H7 (cell line): ENCODE measurements at regions not wholly inside any gene's neighbourhood (a gene's known extent, or its start where the extent isn't known, plus 50 kb on each side); places are given as distances from the start of the nearest gene placed in this dataset.

Experiments used
- DNase-seq: peaks from one replicate; pipeline ENCODE4 v3.0.0; 2012
- H3K27me3 ChIP-seq: 2 replicates; pipeline ENCODE4 v1.6.0; 2011; ENCODE audit warnings: mild to moderate bottlenecking, low read length; ENCODE audit not compliant: control insufficient read depth, insufficient read depth
- H3K36me3 ChIP-seq: replicated peaks from 2 replicates; pipeline ENCODE4 v1.5.1; 2011; ENCODE audit warnings: low read length; ENCODE audit not compliant: control insufficient read depth, insufficient read depth
- H3K4me3 ChIP-seq: 2 replicates; pipeline ENCODE4 v1.5.1; 2011; ENCODE audit warnings: low read depth, mild to moderate bottlenecking, control low read depth, low read length, moderate library complexity; ENCODE audit not compliant: insufficient read depth

- Histone ChIP-seq H3K4me3 (no peak overlapping the region), H3K27me3 (no peaks in the 10 kb centered on the region), H3K36me3 (no peaks in the 10 kb centered on the region)
- DNase-seq = no peak
Observed at GRCh38 chr17:33438578-33438977, 145.5 kb upstream of the ASIC2 start.

DNA sequence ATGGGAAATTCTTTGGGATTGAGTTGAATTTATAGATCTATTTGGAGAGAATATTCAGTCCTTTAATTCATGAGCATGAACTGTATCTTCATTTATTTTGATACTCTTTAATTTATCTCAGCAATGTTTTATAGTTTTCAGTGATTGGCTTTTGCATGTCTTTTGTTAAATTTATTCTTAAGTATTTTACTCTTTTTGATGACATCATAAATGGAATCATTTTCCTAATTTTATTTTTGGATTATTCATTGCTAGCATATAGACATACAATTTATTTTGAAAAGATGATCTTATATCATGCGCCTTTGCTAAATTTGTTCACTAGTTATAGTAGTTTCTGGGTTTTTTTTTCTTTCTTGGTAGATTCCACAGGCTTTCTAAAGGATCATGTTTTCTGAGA is 149.2 kb upstream of the ASIC2 start:
- no peak overlapping the region for H3K4me3 ChIP-seq
- no peak for DNase-seq
- no peaks in the 10 kb centered on the region for H3K36me3 ChIP-seq
- H3K27me3 ChIP-seq = no peaks in the 10 kb centered on the region

- H3K36me3 ChIP-seq = no peaks in the 10 kb centered on the region
- DNase-seq = no peak
- no peak overlapping the region for H3K4me3 ChIP-seq
- H3K27me3 ChIP-seq = no peaks in the 10 kb centered on the region
Observed at GRCh38 chr17:33444731-33445130, 151.6 kb upstream of the ASIC2 start.

GRCh38 chr17:33447090-33447489 is 154.0 kb upstream of the ASIC2 start:
- no peak for DNase-seq
- H3K4me3 ChIP-seq = no peak overlapping the region
- H3K27me3 ChIP-seq = no peaks in the 10 kb centered on the region; the same call in 1 of the 2 replicates
- no peaks in the 10 kb centered on the region for H3K36me3 ChIP-seq

DNA sequence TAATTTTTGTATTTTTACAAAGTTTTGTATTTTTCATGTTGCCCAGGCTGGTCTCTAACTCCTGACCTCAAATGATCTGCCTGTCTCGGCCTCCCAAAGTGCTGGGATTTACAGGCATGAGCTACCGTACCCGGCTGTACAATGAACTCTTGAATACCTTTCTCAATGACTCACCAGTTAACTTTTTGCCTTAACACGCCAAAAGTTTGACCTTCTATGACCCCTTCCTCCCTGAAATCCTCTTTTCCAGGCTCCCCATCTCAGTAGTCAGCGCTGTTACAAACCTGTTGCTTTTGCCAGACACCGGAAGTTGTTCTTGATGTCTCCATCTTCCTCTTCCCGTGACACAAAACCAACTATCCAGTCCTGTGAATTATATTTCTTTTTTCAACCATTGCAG is 158.1 kb upstream of the ASIC2 start:
- no peak for DNase-seq
- Histone ChIP-seq H3K27me3 (peaks cover 5% of the 10 kb centered on the region; the same call in 1 of the 2 replicates), H3K36me3 (no peaks in the 10 kb centered on the region), H3K4me3 (no peak overlapping the region)

- Histone ChIP-seq H3K27me3 (peaks cover 3% of the 10 kb centered on the region; the same call in 1 of the 2 replicates), H3K4me3 (no peak overlapping the region), H3K36me3 (no peaks in the 10 kb centered on the region)
- DNase-seq = no peak
Observed at GRCh38 chr17:33457477-33457876, 164.4 kb upstream of the ASIC2 start.

DNA sequence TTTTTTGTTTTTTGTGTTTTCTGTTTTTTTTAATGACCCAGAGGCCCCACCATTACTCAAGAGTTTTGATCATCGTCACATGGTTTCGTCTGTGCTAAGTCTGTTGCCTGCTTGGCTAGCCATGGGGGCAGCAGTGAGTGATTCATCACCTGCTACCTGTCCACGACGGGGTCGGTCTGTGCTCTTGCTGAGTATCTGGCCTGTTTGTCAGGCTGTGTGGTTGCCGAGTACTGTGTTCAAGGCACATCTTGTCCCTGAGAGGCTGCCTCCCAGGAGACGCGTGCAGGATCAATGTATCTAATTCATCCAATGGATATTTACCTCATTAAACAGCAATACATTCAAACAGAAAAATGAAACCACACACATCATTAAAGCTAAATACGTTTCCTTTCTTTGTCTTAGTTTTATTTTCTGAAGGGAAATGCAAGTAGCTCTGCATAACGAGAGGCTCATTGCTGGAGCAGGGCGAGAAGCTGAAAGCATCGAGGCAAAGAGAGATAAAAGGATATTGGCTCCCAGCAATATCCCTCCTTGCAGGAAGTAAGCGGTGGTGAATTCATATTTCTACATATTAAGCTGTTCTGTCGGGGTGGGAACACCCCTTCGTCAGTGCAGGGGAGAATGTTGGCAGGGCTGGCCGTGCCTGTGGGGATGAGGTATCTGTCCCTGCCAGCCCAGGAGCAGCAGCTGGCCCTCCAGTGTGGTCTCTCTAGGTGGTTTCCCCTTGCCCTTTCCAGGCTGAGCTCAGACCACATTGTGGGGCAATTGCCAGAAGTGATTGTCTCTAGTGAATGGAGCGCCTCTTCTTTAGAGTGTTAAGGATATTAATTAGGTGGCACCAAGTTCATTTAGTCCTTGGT is 166.2 kb upstream of the ASIC2 start:
- Histone ChIP-seq H3K36me3 (no peaks in the 10 kb centered on the region), H3K27me3 (no peaks in the 10 kb centered on the region; the same call in 1 of the 2 replicates), H3K4me3 (no peak overlapping the region)
- peak; percentile 38 for DNase-seq

GRCh38 chr17:33460781-33461450 is 167.8 kb upstream of the ASIC2 start:
- no peak overlapping the region for H3K4me3 ChIP-seq
- no peaks in the 10 kb centered on the region for H3K36me3 ChIP-seq
- no peak for DNase-seq
- no peaks in the 10 kb centered on the region for H3K27me3 ChIP-seq

DNA sequence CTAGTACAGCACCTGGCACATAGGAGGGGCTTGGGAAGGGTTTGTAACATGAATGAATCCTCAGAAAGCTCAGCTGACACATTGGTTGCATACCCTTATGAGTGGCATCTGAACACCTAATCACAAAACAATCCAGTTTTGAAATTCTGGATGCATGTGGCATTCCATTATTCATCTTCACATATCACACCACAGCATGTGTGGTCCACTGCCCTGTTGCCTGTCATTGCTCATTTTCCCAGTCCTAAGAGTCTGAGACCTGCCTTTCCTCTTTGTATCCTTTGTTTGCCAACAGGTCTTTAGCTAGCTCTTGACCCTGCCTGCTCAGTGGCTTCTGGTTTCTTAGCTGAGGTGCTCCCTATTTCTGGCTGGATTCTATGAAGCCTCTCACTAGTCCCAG is 170.8 kb upstream of the ASIC2 start:
- Histone ChIP-seq H3K4me3 (no peak overlapping the region), H3K27me3 (no peaks in the 10 kb centered on the region), H3K36me3 (no peaks in the 10 kb centered on the region)
- DNase-seq = no peak

DNA sequence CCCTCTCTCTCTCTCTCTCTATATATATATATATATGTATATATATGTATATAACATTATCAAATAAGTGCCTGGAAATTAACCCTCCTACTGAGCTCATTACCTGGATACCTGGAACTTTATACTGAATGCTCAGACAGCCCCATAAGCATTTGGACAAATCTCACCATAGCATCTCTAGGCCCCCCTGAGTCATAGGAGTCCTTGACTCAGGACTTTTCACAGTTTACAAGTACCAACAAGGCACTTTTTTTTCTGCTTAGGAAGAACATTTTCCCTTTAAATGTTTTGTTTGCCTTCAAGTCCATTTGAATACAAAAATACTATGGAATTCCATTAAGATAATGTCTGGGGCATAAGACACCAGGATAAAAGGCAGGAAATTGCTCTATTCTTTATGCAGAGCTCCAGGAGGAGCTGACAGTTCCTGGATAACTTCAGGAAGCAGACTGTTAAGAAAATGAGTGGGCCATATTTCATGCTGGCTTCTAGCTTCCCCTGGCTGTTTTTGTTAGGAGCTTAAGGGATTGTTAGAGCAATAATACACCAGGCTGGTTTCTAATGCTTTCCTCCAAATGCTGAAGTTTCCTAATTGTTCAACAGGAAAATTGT is 171.7 kb upstream of the ASIC2 start:
- no peak for DNase-seq
- no peaks in the 10 kb centered on the region for H3K36me3 ChIP-seq
- H3K27me3 ChIP-seq = no peaks in the 10 kb centered on the region
- no peak overlapping the region for H3K4me3 ChIP-seq

GRCh38 chr17:33469421-33469820 is 176.3 kb upstream of the ASIC2 start:
- Histone ChIP-seq H3K27me3 (no peaks in the 10 kb centered on the region), H3K4me3 (no peak overlapping the region), H3K36me3 (no peaks in the 10 kb centered on the region)
- no peak for DNase-seq

DNA sequence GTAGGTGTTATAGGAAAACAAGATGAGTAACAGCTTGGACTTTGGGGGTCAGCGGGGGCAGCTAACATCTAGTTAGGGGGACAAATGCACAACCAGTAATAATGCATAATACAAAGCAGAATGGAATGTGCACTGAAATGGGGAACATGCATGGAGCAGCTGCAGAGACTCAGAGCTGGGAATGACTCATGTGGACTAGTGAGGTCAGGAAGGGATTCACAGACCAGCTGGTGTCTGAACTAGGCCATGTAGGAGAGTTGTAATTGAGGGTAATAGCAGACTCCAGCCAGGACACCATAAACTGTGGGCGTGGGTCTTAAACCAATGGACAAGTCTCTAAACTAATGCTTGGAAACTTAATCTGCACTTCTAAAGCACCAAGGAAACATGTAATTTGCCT is 176.8 kb upstream of the ASIC2 start:
- no peak for DNase-seq

GRCh38 chr17:33473061-33473460 is 180.0 kb upstream of the ASIC2 start:
- Histone ChIP-seq H3K4me3 (no peak overlapping the region), H3K36me3 (no peaks in the 10 kb centered on the region), H3K27me3 (no peaks in the 10 kb centered on the region)
- no peak for DNase-seq

More for the DNA sequence above, 176.8 kb upstream of the ASIC2 start:
- no peaks in the 10 kb centered on the region for H3K27me3 ChIP-seq
- no peaks in the 10 kb centered on the region for H3K36me3 ChIP-seq
- no peak overlapping the region for H3K4me3 ChIP-seq

- no peaks in the 10 kb centered on the region for H3K36me3 ChIP-seq
- no peaks in the 10 kb centered on the region for H3K27me3 ChIP-seq
- no peak for DNase-seq
- no peak overlapping the region for H3K4me3 ChIP-seq
Observed at GRCh38 chr17:33474789-33475188, 181.7 kb upstream of the ASIC2 start.

- peak; percentile 31 for DNase-seq
- Histone ChIP-seq H3K36me3 (no peaks in the 10 kb centered on the region), H3K27me3 (no peaks in the 10 kb centered on the region), H3K4me3 (no peak overlapping the region)
Observed at GRCh38 chr17:33475594-33475993, 182.5 kb upstream of the ASIC2 start.
